Neural cell (in vitro differentiated cells): ENCODE measurements at regions not wholly inside any gene's neighbourhood (a gene's known extent, or its start where the extent isn't known, plus 50 kb on each side); places are given as distances from the start of the nearest gene placed in this dataset.

ENCODE experiments used
- H2AFZ ChIP-seq: fragments of 200-600, 300-800 bp; sonication (generic), shearing (Covaris generic); 2 replicates; pipeline ENCODE4 v1.6.0; 2014; ENCODE audit warnings: low read depth, mild to moderate bottlenecking, antibody characterized with exemption, low read length, moderate library complexity
- H3F3A ChIP-seq: fragments of 200-600 bp; shearing (Covaris generic); 2 replicates; pipeline ENCODE4 v1.6.1; 2016; ENCODE audit warnings: mild to moderate bottlenecking, moderate library complexity, mixed read lengths, antibody characterized with exemption, low read length; ENCODE audit not compliant: insufficient read depth, poor library complexity, severe bottlenecking
- H3K27ac ChIP-seq: fragments of 200-600, 300-800 bp; sonication (generic), shearing (Covaris generic); 2 replicates; pipeline ENCODE4 v1.5.1; 2014; ENCODE audit warnings: mild to moderate bottlenecking, low read length, moderate library complexity
- H3K27me3 ChIP-seq: fragments of 300-800, 200-600 bp; sonication (generic), shearing (Covaris generic); 2 replicates; pipeline ENCODE4 v1.6.0; 2014; ENCODE audit warnings: mild to moderate bottlenecking, low read depth, low read length, moderate library complexity; ENCODE audit not compliant: insufficient read depth
- H3K36me3 ChIP-seq: fragments of 300-800, 200-600 bp; sonication (generic), shearing (Covaris generic); 2 replicates; pipeline ENCODE4 v1.5.1; 2014; ENCODE audit warnings: mild to moderate bottlenecking, antibody characterized with exemption, low read length, moderate library complexity; ENCODE audit not compliant: insufficient read depth
- H3K4me2 ChIP-seq: fragments of 300-800, 200-600 bp; sonication (generic), shearing (Covaris generic); 2 replicates; pipeline ENCODE4 v1.6.0; 2014; ENCODE audit warnings: mild to moderate bottlenecking, low read length
- H3K4me3 ChIP-seq: fragments of 300-800, 200-600 bp; sonication (generic), shearing (Covaris generic); 2 replicates; pipeline ENCODE4 v1.5.1; 2014; ENCODE audit warnings: mild to moderate bottlenecking, low read length, moderate library complexity
- H3K79me2 ChIP-seq: fragments of 200-600 bp; shearing (Covaris generic); replicated peaks from 2 replicates; pipeline ENCODE4 v1.6.0; 2014; ENCODE audit warnings: mild to moderate bottlenecking, low read length, moderate library complexity; ENCODE audit not compliant: insufficient read depth
- H3K9ac ChIP-seq: fragments of 300-800, 200-600 bp; sonication (generic), shearing (Covaris generic); 2 replicates; pipeline ENCODE4 v1.6.1; 2016; ENCODE audit warnings: mild to moderate bottlenecking, low read length, mixed read lengths
- H3K9me2 ChIP-seq: fragments of 200-600 bp; shearing (Covaris generic); 2 replicates; pipeline ENCODE4 v1.6.1; 2016; ENCODE audit warnings: mild to moderate bottlenecking, low read length, mixed read lengths; ENCODE audit not compliant: insufficient read depth
- H3K9me3 ChIP-seq: fragments of 200-600, 300-800 bp; sonication (generic), shearing (Covaris generic); 2 replicates; pipeline ENCODE4 v1.6.1; 2016; ENCODE audit warnings: mild to moderate bottlenecking, mixed run types, low read length, moderate library complexity, mixed read lengths
- H4K20me1 ChIP-seq: fragments of 200-600 bp; shearing (Covaris generic); 2 replicates; pipeline ENCODE4 v1.6.1; 2016; ENCODE audit warnings: mild to moderate bottlenecking, mixed run types; ENCODE audit not compliant: insufficient read depth
- EP300 ChIP-seq: fragments of 450-650 bp; conservative IDR thresholded peaks from 2 replicates; pipeline ENCODE4 v1.6.1; 2014; ENCODE audit warnings: antibody characterized with exemption, mild to moderate bottlenecking, moderate library complexity; ENCODE audit not compliant: poor library complexity, severe bottlenecking
- small RNA-seq, 3 experiments: library from RNA; depleted of rRNA; stranded (forward); fragments of <200 nt; gene quantifications; one replicate each; pipeline ENCODE3, GENCODE V24; 2012

- H3K36me3 ChIP-seq: no peaks in the 10 kb centered on the region
- H3K9me3 ChIP-seq: no peaks in the 10 kb centered on the region
- H3K4me3 ChIP-seq: no peak overlapping the region
- H3K9me2 ChIP-seq: no peaks in the 10 kb centered on the region
- H3K9ac ChIP-seq: no peak overlapping the region
- no peak overlapping the region for H3K4me2 ChIP-seq
- no peak overlapping the region for H3K27ac ChIP-seq
- H2AFZ ChIP-seq: no peak overlapping the region
- H3K27me3 ChIP-seq: no peaks in the 10 kb centered on the region
- TF ChIP-seq EP300: no peak
- no peaks in the 10 kb centered on the region for H3K79me2 ChIP-seq
- H3F3A ChIP-seq: no peaks in the 10 kb centered on the region
- H4K20me1 ChIP-seq: no peaks in the 10 kb centered on the region
Measured at GRCh38 chr11:8858808-8859207, 52.2 kb upstream of the AKIP1 start.

Small RNA genes in the stretch of these regions (small RNA-seq; reads per million reads assigned to genes)
- gene RNA5SP330: 0 to 0.08 (median 0) reads per million in 3 experiments
